GM12891 (cell line): ENCODE measurements at regions not wholly inside any gene's neighbourhood (a gene's known extent, or its start where the extent isn't known, plus 50 kb on each side); places are given as distances from the start of the nearest gene placed in this dataset.

Experiments
- POLR2AphosphoS5 ChIP-seq: IDR thresholded peaks from 2 replicates; pipeline ENCODE4 v1.6.1; 2011; ENCODE audit warnings: low read depth, low read length, control low read depth
- TAF1 ChIP-seq: IDR thresholded peaks from 2 replicates; pipeline ENCODE4 v1.6.1; 2011; ENCODE audit warnings: low read depth, low read length, control low read depth

DNA sequence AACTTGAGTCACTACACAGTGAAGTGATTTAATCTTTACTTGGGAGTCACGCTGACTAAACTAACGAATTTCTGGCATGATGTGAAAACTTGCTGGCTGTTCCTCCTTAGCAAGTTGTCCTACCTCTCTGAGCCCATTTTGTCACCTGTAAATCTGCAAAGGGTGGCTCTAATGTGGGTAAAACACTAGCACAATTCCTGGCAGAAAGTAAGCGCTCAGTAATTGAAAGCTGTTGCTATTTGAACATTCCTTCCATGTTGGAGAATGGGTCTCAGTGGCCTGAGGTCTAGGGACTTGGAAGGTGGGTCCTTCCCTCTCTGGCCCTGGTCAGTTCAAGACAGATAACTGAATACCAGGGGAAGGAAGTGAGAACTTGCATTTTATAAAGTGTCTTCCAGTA, 309.0 kb upstream of the PROX1 start:
- TF ChIP-seq POLR2AphosphoS5: no peak
- no peak for TF ChIP-seq TAF1
